ENCODE measurements at regions not wholly inside any gene's neighbourhood (a gene's known extent, or its start where the extent isn't known, plus 50 kb on each side); places are given as distances from the start of the nearest gene placed in this dataset.

- H3K27me3 ChIP-seq (replicated peaks in 1 of 2; ENCODE audit: control insufficient read depth in 2 of 2, extremely low read depth in 1 of 2, insufficient read depth in 2 of 2, low read length in 1 of 2) = no peaks in the 10 kb centered on the region
- Mint-ChIP-seq H3K9me3 (peaks cover 0 to under 1% (median 0%) of the 10 kb centered on the region in 3 donors), H3K27me3 (no peaks in the 10 kb centered on the region), H3K4me3 (no peak overlapping the region), H3K27ac (no peak overlapping the region), H3K4me1 (no peaks in the 10 kb centered on the region), H3K36me3 (no peaks in the 10 kb centered on the region)
- DNase-seq = no peak
- ChIA-PET CTCF (no interaction called here), POLR2A (no interaction called here)
- no peaks in the 10 kb centered on the region for H3K4me1 ChIP-seq (ENCODE audit: control insufficient read depth in 1 of 2, extremely low read depth in 1 of 2, insufficient read depth in 2 of 2, low read length in 2 of 2)
- H3K9me3 ChIP-seq = no peaks in the 10 kb centered on the region
- no peak overlapping the region for H3K27ac ChIP-seq (ENCODE audit: low read length)
- H3K36me3 ChIP-seq (ENCODE audit: control insufficient read depth in 2 of 2, extremely low read depth in 1 of 2, insufficient read depth in 1 of 2, low read length in 1 of 2) = no peaks in the 10 kb centered on the region
- ATAC-seq (replicated peaks in 1 of 4) = no peak
- no peak overlapping the region for H3K4me3 ChIP-seq (ENCODE audit: control insufficient read depth in 1 of 2, extremely low read depth in 1 of 2, low read length in 1 of 2)
- WGBS (ENCODE audit: insufficient coverage) = no CpG with 5 or more reads among the region's 2 CpGs
Measured at GRCh38 chr1:217021956-217022355, 298.7 kb upstream of the ESRRG start.

- CTCF ChIA-PET = no interaction called here
- H3K4me1 ChIP-seq (ENCODE audit: control insufficient read depth in 1 of 2, extremely low read depth in 1 of 2, insufficient read depth in 2 of 2, low read length in 2 of 2) = no peaks in the 10 kb centered on the region
Measured at GRCh38 chr1:217021400-217021799, 298.2 kb upstream of the ESRRG start.

GRCh38 chr1:217019475-217019874 lies 296.2 kb upstream of the ESRRG start:
- Mint-ChIP-seq H3K9me3 (no peaks in the 10 kb centered on the region), H3K36me3 (no peaks in the 10 kb centered on the region), H3K27me3 (no peaks in the 10 kb centered on the region), H3K4me3 (no peak overlapping the region), H3K27ac (no peak overlapping the region), H3K4me1 (no peaks in the 10 kb centered on the region)
- Histone ChIP-seq H3K36me3 (ENCODE audit: control insufficient read depth in 2 of 2, extremely low read depth in 1 of 2, insufficient read depth in 1 of 2, low read length in 1 of 2) (no peaks in the 10 kb centered on the region), H3K4me1 (ENCODE audit: control insufficient read depth in 1 of 2, extremely low read depth in 1 of 2, insufficient read depth in 2 of 2, low read length in 2 of 2) (no peaks in the 10 kb centered on the region), H3K27me3 (replicated peaks in 1 of 2; ENCODE audit: control insufficient read depth in 2 of 2, extremely low read depth in 1 of 2, insufficient read depth in 2 of 2, low read length in 1 of 2) (no peaks in the 10 kb centered on the region), H3K4me3 (ENCODE audit: control insufficient read depth in 1 of 2, extremely low read depth in 1 of 2, low read length in 1 of 2) (no peak overlapping the region), H3K27ac (ENCODE audit: low read length) (no peak overlapping the region), H3K9me3 (no peaks in the 10 kb centered on the region)
- no peak for DNase-seq
- ChIA-PET CTCF (no interaction called here), POLR2A (no interaction called here)
- WGBS (ENCODE audit: insufficient coverage) = no CpG with 5 or more reads among the region's 2 CpGs
- no peak for ATAC-seq (replicated peaks in 1 of 4)

More at GRCh38 chr1:217021400-217021799, 298.2 kb upstream of the ESRRG start:
- Mint-ChIP-seq H3K9me3 (no peaks in the 10 kb centered on the region), H3K27ac (no peak overlapping the region), H3K4me1 (no peaks in the 10 kb centered on the region), H3K4me3 (no peak overlapping the region), H3K36me3 (no peaks in the 10 kb centered on the region), H3K27me3 (no peaks in the 10 kb centered on the region)
- Histone ChIP-seq H3K27ac (ENCODE audit: low read length) (no peak overlapping the region), H3K36me3 (ENCODE audit: control insufficient read depth in 2 of 2, extremely low read depth in 1 of 2, insufficient read depth in 1 of 2, low read length in 1 of 2) (no peaks in the 10 kb centered on the region), H3K4me3 (ENCODE audit: control insufficient read depth in 1 of 2, extremely low read depth in 1 of 2, low read length in 1 of 2) (no peak overlapping the region), H3K27me3 (replicated peaks in 1 of 2; ENCODE audit: control insufficient read depth in 2 of 2, extremely low read depth in 1 of 2, insufficient read depth in 2 of 2, low read length in 1 of 2) (no peaks in the 10 kb centered on the region), H3K9me3 (no peaks in the 10 kb centered on the region)
- ATAC-seq (replicated peaks in 1 of 4) (no peak), DNase-seq (no peak)
- WGBS (ENCODE audit: insufficient coverage) = no CpG with 5 or more reads among the region's 2 CpGs
- POLR2A ChIA-PET = no interaction called here

GRCh38 chr1:217018648-217019047 lies 295.4 kb upstream of the ESRRG start:
- ATAC-seq (replicated peaks in 1 of 4) (no peak), DNase-seq (no peak)
- ChIA-PET CTCF (no interaction called here), POLR2A (no interaction called here)
- Mint-ChIP-seq H3K36me3 (no peaks in the 10 kb centered on the region), H3K27me3 (no peaks in the 10 kb centered on the region), H3K27ac (no peak overlapping the region), H3K4me3 (no peak overlapping the region), H3K4me1 (no peaks in the 10 kb centered on the region), H3K9me3 (no peaks in the 10 kb centered on the region)
- Histone ChIP-seq H3K9me3 (no peaks in the 10 kb centered on the region), H3K27me3 (replicated peaks in 1 of 2; ENCODE audit: control insufficient read depth in 2 of 2, extremely low read depth in 1 of 2, insufficient read depth in 2 of 2, low read length in 1 of 2) (no peaks in the 10 kb centered on the region), H3K4me3 (ENCODE audit: control insufficient read depth in 1 of 2, extremely low read depth in 1 of 2, low read length in 1 of 2) (no peak overlapping the region), H3K36me3 (ENCODE audit: control insufficient read depth in 2 of 2, extremely low read depth in 1 of 2, insufficient read depth in 1 of 2, low read length in 1 of 2) (no peaks in the 10 kb centered on the region), H3K4me1 (ENCODE audit: control insufficient read depth in 1 of 2, extremely low read depth in 1 of 2, insufficient read depth in 2 of 2, low read length in 2 of 2) (no peaks in the 10 kb centered on the region), H3K27ac (ENCODE audit: low read length) (no peak overlapping the region)
- whole genome bisulfite sequencing (ENCODE audit: insufficient coverage) = 88% methylated on average over 3 of the region's 3 CpGs

GRCh38 chr1:217017165-217017564 lies 293.9 kb upstream of the ESRRG start:
- Histone ChIP-seq H3K27me3 (replicated peaks in 1 of 2; ENCODE audit: control insufficient read depth in 2 of 2, extremely low read depth in 1 of 2, insufficient read depth in 2 of 2, low read length in 1 of 2) (no peaks in the 10 kb centered on the region), H3K4me3 (ENCODE audit: control insufficient read depth in 1 of 2, extremely low read depth in 1 of 2, low read length in 1 of 2) (no peak overlapping the region), H3K27ac (ENCODE audit: low read length) (no peak overlapping the region), H3K9me3 (no peaks in the 10 kb centered on the region), H3K4me1 (ENCODE audit: control insufficient read depth in 1 of 2, extremely low read depth in 1 of 2, insufficient read depth in 2 of 2, low read length in 2 of 2) (no peaks in the 10 kb centered on the region), H3K36me3 (ENCODE audit: control insufficient read depth in 2 of 2, extremely low read depth in 1 of 2, insufficient read depth in 1 of 2, low read length in 1 of 2) (no peaks in the 10 kb centered on the region)
- ChIA-PET POLR2A (no interaction called here), CTCF (no interaction called here)
- ATAC-seq (replicated peaks in 1 of 4) = no peak
- no peak for DNase-seq
- no peak overlapping the region for H3K27ac Mint-ChIP-seq
- no peaks in the 10 kb centered on the region for H3K36me3 Mint-ChIP-seq
- no peaks in the 10 kb centered on the region for H3K4me1 Mint-ChIP-seq
- H3K27me3 Mint-ChIP-seq = no peaks in the 10 kb centered on the region
- H3K9me3 Mint-ChIP-seq = no peaks in the 10 kb centered on the region
- no peak overlapping the region for H3K4me3 Mint-ChIP-seq

- Mint-ChIP-seq H3K27me3 (no peaks in the 10 kb centered on the region), H3K27ac (no peak overlapping the region), H3K4me1 (no peaks in the 10 kb centered on the region), H3K4me3 (no peak overlapping the region), H3K36me3 (no peaks in the 10 kb centered on the region), H3K9me3 (no peaks in the 10 kb centered on the region)
- Histone ChIP-seq H3K36me3 (ENCODE audit: control insufficient read depth in 2 of 2, extremely low read depth in 1 of 2, insufficient read depth in 1 of 2, low read length in 1 of 2) (no peaks in the 10 kb centered on the region), H3K9me3 (no peaks in the 10 kb centered on the region), H3K4me3 (ENCODE audit: control insufficient read depth in 1 of 2, extremely low read depth in 1 of 2, low read length in 1 of 2) (no peak overlapping the region), H3K4me1 (ENCODE audit: control insufficient read depth in 1 of 2, extremely low read depth in 1 of 2, insufficient read depth in 2 of 2, low read length in 2 of 2) (no peaks in the 10 kb centered on the region), H3K27ac (ENCODE audit: low read length) (no peak overlapping the region), H3K27me3 (replicated peaks in 1 of 2; ENCODE audit: control insufficient read depth in 2 of 2, extremely low read depth in 1 of 2, insufficient read depth in 2 of 2, low read length in 1 of 2) (no peaks in the 10 kb centered on the region)
- ATAC-seq (replicated peaks in 1 of 4) (no peak), DNase-seq (no peak)
- POLR2A ChIA-PET = no interaction called here
- CTCF ChIA-PET = no interaction called here
Measured at GRCh38 chr1:217014066-217014465, 290.8 kb upstream of the ESRRG start.

- no peak overlapping the region for H3K27ac Mint-ChIP-seq
- no peaks in the 10 kb centered on the region for H3K27me3 Mint-ChIP-seq
- no peaks in the 10 kb centered on the region for H3K4me1 ChIP-seq (ENCODE audit: control insufficient read depth in 1 of 2, extremely low read depth in 1 of 2, insufficient read depth in 2 of 2, low read length in 2 of 2)
- no peak overlapping the region for H3K27ac ChIP-seq (ENCODE audit: low read length)
- H3K27me3 ChIP-seq (replicated peaks in 1 of 2; ENCODE audit: control insufficient read depth in 2 of 2, extremely low read depth in 1 of 2, insufficient read depth in 2 of 2, low read length in 1 of 2) = no peaks in the 10 kb centered on the region
- no peaks in the 10 kb centered on the region for H3K36me3 ChIP-seq (ENCODE audit: control insufficient read depth in 2 of 2, extremely low read depth in 1 of 2, insufficient read depth in 1 of 2, low read length in 1 of 2)
- ChIA-PET CTCF (no interaction called here), POLR2A (no interaction called here)
- H3K4me3 ChIP-seq (ENCODE audit: control insufficient read depth in 1 of 2, extremely low read depth in 1 of 2, low read length in 1 of 2) = no peak overlapping the region
- no peak for DNase-seq
- peaks cover 0 to 4% (median 4%) of the 10 kb centered on the region in 3 donors for H3K9me3 Mint-ChIP-seq
- H3K4me3 Mint-ChIP-seq = no peak overlapping the region
- no peaks in the 10 kb centered on the region for H3K36me3 Mint-ChIP-seq
- no peaks in the 10 kb centered on the region for H3K4me1 Mint-ChIP-seq
- H3K9me3 ChIP-seq = no peaks in the 10 kb centered on the region
- ATAC-seq (replicated peaks in 1 of 4) = no peak
Measured at GRCh38 chr1:217012659-217013058, 289.4 kb upstream of the ESRRG start.

Data from T-cell (primary cell).